HT1080 (cell line): ENCODE measurements at regions not wholly inside any gene's neighbourhood (a gene's known extent, or its start where the extent isn't known, plus 50 kb on each side); places are given as distances from the start of the nearest gene placed in this dataset.

Source experiments
- DNase-seq: peaks from one replicate; pipeline ENCODE4 v3.0.0-alpha.2; 2015; ENCODE audit warnings: low read depth

DNA sequence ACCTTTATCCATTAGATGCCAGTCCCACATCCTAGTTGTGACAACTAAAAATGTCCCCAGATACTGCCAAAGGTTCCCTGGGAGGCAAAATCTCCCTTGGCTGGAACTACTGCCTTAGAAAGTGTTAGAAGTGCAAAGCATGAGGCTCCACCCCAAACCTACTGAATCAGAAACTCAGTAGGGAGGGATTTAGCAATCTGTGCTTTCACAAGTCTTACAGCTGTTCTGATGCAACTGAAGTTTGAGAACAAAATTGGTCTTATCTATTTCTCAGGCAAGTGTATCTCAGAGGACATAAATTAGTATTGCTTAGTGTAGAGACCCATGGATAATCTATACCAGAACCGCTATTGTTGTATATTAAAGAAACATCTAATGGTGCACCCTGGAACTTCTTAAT is 70.2 kb downstream of the CLDN1 start:
- DNase-seq = no peak

DNA sequence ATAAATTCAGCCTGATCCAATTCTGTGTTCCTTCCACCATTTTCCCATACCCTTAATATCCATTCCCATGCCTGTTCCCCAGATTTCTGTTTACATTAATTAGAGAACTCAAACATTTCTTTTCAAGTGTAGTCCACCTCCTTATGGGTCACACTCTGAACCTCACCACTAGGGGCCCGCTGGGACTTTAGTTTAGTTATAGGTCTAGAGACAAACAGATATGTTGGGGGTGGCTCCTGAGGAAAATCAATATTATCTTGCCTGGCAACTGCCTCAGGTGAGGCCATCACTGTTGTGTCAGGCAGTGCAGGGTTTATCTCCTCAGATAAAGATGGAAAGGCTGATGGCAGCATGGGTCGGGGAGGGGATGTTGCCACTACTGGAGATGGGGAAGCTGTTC is 72.8 kb downstream of the CLDN1 start:
- no peak for DNase-seq

DNA sequence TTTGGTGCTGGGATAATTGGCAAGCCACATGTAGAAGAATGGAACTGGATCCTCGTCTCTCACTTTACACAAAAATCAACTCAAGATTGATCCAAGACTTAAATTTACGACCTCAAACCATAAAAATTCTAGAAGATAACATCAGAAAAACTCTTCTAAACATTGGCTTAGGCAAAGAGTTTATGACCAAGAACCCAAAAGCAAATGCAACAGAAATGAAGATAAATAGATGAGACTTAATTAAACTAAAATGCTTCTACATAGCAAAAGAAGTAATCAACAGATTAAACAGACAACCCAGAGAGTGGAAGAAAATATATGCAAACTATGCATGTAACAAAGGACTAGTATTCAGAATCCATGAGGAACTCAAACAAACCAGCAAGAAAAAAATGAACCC is 80.1 kb downstream of the CLDN1 start:
- DNase-seq = no peak

DNA sequence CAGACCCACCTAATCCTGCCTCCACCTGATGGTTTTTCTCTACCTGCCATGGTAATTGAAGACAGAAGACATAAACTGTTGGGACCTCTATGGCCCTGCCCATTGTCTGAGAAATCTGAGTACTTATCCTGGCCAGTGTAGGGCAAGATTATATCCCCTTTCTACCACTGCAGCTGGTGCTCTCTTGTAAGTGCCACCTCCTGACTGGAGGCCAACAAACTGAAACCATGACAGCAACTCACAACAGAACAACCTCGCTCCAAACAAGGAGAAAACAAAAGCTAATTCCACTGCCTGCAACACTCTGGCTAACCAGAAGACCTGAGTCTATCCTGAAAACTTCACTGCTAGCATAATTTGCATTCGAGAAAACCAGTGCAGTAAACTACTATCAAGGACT is 82.9 kb downstream of the CLDN1 start:
- peak; percentile 29 for DNase-seq

DNA sequence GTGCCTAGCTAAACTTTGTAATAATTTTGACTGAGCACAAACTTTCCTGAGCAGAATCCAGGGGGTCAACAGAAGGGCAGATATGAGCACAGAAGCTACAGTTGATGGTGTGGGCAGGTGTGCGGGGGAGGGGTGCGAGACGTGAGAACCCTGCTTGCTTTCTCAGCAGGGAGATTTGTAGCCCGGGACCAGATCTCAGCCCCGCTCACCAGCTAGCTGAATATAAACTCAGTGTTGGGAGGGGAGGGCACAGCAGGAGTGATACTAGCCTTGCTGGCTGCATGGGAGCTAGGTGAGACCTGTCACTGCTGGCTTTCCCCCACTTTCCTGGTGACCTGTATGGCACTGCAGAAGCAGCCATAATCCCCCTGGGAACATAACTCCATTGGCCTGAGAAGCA is 83.4 kb downstream of the CLDN1 start:
- DNase-seq = no peak

DNA sequence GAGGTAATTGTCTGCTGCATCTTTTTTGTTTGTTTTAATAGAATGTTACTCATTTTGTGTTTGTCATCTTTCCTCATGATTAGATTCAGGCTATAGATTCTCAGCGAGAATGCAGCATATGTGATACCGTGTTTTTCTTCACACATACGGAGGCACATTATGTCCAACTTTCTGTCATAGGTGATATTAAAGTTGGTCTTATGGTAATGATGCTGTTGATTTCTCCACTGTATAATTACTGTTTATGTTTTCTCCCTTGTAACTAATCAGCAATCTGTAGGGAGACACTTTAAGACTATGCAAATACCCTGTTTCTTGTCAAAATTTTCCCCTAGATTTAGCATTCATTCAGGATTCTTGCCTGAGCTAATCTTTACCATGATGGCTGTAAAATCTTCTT is 87.6 kb downstream of the CLDN1 start:
- DNase-seq = no peak

DNA sequence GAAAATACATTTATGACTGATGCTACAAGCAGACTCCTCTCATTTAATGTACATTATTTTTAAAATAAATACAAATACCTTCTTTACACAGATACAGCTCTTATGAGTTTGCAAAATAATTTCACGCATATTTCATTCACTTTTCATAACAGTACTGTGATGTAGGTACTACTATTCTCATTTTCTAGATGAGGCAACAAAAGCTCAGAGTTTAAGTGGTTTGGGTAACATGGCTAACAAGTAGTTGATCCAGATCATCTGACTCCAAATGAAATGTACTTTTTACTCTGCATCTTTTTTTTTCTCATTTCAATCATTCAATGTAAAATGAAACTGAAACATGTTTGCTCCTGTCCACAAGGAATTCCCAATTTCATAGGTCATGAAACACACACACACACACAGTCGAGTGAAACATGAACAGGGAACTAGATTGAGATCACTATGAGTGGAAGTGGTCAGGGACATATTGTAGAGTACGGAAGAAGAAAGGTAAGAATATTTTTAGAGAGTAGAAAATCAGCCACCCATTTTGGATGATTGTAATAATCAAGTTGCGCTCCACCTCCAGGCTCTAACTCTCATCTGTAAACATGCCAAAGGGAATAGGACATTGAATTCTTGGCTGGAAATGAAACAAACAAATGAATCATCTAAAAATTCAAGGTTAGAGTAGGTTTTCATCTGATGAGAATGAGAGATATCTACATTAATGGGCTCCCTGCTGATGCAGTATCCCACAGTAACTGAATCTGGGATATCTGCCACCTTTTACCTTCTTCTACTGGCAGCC is 92.4 kb downstream of the CLDN1 start:
- peak; percentile 27 for DNase-seq

DNA sequence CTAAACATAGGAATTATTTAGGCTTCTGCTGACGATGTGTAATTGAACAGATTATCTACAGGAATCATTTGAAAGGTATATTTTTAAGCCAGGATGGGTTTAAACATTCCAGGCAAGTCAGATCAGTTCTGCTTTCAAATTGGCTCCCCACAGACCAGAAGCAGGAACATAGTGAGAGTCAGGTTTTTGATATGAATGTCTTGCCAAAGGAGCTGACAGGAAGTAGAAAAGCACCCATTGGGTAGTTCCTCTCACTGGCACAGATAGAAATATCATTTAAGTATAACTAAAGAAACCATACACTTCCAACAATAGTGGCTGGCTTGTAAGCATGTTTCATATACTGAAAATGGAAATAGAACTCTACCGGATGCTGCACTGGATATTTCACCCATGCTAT is 95.2 kb downstream of the CLDN1 start:
- DNase-seq = no peak

DNA sequence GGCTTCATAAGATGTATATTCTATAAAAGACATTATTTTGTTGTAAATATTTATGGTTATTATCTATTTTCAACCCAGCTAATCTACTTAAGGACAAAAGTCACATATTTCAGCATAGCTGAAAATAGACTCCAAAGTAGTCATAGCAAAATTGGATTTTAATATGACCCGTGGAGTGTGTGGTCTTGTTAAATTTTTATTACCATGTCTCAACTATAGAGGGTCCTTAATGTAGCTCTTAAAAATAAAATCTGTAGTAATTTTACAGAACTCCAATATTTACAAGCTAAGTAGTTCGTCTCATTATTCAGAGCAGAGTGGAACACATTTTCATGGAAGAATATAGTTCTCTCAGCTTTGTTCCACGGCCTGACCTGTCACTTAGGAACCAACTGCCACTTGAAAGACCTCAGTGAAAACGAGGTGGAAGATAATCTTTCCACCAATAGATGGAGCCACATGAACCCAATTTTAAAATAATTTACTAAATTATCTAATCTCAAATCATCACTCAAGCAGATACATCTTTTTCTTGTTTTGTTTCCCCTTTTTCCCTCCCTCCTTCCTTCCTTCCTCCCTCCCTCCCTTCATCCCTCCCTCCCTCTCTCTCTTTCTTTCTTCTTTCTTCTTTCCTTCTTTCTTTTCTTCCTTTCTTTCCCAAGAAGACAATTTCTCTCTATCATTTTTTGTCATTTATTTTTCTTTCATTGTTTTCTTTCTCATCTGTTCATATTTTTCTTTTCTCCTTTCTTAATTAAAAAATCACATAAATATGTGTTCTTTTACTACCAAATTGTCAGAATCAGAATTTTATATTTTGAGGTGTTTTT is 97.2 kb downstream of the CLDN1 start:
- peak; percentile 68 for DNase-seq

DNA sequence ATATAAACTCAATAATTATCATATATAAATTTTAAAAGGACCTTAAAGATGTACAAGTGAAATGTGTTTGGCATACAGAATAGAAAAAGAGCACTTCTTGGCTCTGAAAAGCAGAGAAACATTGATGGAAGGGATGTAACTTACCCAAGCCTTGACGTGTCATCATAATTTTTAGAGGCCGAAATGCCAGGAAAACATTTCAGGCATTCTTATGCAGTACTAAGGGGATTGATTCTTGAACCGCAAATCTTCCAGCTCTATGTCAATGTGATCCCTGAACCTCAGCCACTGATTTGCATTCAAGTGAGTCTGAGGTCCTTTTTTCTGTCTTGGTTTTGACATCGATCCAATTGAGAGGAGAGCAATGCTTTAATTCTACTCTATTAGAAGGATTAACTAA is 97.8 kb downstream of the CLDN1 start:
- DNase-seq = no peak

DNA sequence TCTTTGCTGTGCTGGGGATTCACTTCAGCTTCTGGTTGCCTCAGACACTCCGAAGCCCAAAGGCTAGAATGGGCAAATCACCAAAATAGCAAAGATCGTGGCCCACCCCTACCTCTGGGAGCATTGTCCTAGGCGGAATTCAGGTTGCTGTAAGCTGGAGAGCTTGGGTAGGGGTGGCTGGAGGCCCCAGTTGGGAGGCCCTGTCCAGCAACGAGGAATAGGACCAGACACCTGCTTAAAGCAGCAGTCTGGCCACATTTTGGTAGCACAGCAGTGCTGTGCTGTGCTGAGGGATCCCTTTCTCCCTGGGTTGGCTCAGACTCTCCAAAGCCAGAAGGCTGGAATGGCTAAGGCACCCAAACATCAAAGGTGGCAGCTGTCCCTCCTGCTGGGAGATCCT is 99.3 kb downstream of the CLDN1 start:
- no peak for DNase-seq

DNA sequence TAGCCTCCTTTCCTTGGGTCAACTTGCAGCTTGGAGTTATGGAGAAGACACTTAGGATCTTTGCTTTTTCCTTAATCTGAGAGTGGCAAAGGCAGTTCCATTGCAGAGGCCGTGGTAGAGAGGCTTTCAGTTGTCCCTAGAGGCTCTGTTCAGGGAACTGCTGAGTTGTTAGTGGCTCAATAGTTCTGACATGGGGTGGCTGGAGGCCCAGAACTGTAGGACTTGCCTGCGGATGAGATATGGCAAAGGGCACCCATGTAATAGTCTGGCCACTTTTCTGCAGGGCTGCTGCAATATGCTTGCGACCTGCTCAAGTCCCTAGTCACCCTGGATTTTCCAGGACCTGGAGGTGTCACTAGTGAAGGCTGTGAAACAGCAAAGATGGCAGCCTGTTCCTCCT is 99.9 kb downstream of the CLDN1 start:
- DNase-seq = no peak

DNA sequence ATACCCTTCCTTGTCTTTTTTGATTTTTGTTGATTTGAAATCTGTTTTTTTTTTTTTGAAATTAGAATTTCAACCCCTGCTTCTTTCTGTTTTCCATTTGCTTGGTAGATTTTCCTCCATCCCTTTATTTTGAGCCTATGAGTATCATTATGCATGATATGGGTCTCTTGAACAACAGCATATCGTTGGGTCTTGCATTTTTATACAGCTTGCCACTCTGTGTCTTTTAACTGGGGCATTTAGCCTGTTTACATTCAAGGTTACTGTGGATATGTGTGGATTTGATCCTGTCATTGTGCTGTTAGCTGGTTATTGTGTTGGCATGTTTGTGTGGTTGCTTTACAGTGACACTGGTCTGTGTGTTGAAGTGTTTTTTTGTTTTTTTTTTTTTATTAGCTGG is 99.7 kb upstream of the P3H2 start:
- no peak for DNase-seq

DNA sequence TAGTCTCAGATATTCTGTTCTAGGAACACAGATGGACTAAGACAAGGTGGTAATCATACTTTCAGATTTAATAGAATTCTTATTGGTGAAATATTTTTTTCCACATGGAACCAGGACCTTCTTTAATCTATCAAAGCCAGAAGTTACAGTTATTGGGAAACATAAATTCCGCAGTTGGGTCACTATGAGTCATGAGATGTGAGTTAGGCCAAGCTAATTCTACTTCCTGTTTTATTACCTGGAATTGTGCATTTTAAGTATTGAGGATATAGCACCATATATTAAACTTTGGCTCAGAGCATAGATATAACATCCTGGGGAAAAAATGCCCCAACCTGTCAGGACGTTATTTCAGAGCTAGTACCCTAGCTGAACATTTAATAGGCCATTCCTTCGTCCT is 96.4 kb upstream of the P3H2 start:
- peak; percentile 53 for DNase-seq

DNA sequence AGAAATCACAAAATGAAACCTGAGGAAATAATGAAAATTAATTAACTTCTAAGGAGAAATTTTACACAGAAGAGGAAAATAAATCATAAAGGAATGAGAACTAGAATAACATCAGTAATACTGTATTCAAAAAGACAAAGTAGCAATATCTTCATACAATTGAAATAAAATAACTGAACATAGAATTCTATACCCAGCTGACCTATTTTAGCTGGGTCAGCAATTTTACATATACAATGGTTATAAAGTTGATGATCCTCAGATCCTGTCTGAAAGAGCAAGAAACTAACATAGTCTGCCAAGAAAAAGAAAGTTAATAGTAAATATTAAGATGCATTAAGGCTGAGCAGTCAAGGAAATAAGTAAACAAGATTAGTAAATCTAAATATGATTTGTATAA is 93.0 kb upstream of the P3H2 start:
- no peak for DNase-seq

DNA sequence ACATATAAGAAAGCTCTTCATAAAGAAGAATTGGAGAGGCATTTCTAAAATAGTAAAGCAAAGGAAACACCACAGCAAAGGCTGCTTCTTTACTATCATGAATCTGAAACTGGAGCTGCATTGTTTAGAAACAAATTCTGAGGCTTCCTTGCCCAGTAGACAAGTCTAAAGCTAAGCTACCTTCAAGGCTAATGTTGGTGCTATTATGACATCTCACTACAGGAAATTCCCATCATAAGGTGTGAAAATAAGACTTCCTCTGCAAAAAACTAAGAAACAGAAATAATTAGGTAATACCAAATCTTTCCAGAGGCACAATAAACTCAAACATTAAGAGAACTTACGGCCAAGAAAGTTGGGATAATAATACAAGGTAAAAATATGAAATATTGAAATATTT is 89.9 kb upstream of the P3H2 start:
- no peak for DNase-seq

DNA sequence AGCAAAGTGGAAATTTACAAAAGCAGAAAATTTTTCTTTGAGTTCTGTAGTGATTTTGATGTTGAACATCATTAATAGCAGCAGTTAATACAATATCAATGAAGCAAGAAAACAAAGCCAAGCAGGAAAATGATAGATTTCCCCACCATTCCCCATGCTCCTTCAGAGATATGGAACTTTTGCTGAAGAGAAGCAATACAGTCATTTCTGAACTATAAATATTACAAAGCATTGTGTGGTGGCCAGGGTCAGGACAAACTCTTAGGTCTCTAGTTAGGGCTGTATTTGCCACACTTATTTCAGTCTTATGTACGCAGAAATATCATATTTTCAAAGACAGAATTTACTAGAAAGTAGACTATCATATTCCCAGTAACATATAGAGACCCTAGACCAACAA is 88.8 kb upstream of the P3H2 start:
- DNase-seq = no peak

DNA sequence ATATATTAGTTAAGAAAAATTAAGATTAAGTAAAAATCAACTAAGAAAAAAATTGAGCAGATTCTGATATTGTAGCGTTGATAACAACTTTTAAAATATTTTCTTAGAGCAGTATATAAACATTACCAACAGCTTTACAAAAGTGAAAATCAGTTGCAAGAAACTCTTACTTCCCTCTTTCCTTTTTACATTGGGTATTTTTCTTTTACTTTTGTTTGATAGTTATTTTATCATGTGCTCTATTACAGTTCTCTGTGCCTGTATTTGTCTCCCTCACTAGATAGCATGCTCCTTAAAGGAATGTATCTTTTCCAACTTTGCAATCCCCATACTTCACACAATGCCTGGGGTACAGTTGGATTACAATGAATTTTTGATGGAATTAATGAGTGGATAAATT is 87.5 kb upstream of the P3H2 start:
- no peak for DNase-seq

DNA sequence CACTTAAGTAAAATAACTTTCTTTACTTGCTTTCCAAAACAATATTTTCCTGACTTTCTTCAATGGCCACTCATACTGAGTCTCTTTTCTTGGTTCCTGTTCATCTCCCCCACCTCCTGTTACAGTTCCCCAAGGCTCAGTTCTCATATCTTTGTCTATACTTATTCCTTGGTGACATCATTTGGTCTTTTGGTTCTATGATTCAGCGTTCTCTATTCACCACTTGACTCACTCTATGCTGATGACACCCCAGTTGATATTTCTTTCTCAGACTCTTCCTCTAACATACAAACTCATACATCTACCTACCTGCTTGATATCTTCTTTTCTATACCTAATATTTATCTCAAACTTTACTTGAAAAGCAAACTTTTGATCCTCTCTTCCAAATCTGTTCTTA is 85.0 kb upstream of the P3H2 start:
- peak; percentile 90 for DNase-seq

DNA sequence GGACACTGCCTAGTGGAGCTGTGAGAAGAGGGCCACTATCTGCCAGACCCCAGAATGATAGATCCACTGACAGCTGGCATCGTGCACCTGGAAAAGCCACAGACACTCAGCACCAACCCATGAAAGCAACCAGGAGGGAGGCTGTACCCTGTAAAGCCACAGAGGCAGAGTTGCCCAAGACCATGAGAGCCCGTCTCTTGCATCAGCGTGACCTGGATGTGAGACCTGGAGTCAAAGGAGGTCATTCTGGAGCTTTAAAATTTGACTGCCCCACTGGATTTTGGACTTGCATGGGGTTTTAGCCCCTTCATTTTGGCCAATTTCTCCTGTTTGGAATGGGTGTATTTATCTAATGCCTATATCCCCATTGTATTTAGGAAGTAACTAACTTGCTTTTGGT is 83.5 kb upstream of the P3H2 start:
- no peak for DNase-seq

DNA sequence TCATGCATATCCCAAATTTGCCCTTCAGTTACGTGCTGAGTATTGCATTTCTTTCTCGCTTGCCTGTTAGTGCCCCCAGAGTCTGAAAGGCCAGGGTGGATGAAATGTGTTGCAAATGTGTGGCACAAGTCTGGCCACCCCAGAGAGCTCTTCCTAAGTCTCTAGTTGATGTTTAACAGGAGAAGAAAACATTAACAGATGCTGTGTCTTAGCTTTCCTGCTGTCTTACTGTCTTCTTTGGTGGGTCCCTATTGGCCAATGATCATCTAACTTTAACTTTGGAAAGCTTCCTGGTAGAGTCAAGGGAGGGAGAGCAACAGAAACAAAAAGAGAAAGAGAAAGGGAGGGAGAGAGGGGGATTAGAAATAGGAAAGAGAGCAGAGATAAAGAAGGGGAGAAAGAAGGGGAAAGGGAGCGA is 76.7 kb upstream of the P3H2 start:
- no peak for DNase-seq

DNA sequence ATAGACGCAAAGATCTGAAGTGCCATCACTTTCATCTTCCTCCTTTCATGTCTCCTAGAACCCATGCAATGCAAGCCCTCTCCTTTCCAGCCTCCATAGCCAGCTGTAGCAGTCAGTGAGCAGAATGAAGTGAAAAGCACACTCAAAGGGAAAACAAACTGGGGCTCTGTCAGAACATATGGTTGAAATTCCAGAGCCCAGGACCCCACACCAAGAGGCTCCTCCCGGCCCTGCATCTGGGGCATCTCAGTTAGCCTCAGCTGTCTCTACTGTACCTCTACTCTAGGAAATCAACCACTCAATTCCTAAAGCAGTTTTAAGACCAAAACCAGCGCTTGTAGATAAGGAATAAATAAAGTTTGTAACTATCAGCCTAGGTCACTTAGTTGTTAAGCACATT is 73.8 kb upstream of the P3H2 start:
- DNase-seq = no peak

DNA sequence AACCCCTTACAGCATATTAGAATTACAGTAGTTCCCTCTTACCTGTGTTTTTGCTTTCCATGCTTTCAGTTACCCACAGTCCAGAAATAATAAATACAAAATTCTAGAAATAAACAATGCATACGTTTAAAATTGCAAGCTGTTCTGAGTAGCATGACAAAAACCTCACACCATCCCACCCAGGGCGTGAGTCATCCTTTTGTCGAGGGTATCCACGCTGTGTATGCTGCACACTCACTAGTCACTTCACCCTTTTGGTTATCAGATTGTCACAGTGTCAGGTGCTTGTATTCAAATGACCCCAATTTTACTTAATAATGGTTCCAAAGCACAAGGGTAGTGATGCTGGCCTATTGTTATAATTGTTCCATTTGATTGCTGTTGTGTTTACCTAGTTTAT is 72.5 kb upstream of the P3H2 start:
- DNase-seq = no peak
